ENCODE measurements at regions not wholly inside any gene's neighbourhood (a gene's known extent, or its start where the extent isn't known, plus 50 kb on each side); places are given as distances from the start of the nearest gene placed in this dataset.

DNA sequence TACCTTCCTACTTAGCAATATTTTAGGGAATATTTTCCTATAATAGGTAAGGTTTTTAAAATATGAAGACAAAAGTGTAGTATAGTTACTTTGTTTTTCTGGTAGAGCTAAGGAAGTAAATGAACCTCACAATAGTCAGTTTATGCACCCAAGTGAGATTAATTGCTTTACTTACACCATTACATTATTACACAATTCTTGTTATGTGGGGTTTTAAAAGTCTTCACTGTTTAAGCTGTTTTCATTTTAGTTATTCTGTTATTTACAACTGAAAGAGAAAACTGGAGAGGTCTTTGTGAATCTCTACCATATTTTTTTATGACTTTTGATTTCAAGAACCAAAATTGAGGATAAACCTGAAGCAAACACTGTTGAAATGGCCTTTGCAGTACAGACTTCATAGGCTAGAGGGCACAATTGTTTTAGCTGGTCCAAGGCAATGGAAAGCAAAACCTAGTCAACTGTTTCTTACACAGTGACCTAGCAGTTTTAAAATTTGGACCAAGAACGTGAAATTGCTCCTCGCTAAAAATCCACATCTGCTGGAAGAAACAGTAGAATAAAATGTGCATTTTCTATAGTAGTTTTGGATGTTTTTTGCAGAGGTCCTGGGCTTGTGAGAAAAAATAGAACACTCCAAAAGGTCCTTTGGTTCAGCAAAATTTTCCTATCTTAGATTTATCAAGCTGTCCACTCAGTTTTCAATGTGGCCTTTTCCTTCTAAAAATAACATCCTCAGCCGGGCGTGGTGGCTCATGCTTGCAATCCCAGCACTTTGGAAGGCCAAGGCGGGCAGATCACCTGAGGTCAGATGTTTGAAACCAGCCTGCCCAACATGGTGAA lies 66.4 kb upstream of the FER start:
- DNase-seq (ENCODE audit: low read depth, low spot score) (peak; percentile 81), FAIRE-seq (peak; percentile 89)
- Histone ChIP-seq H3K9me3 (replicated peaks; ENCODE audit: control insufficient read depth, insufficient read depth, low read length) (no peaks in the 10 kb centered on the region), H3K4me3 (replicated peaks in 1 of 3; ENCODE audit: insufficient read depth in 1 of 3, low read depth in 1 of 3, low read length in 3 of 3) (no peak overlapping the region), H3K9ac (replicated peaks; ENCODE audit: extremely low read depth, insufficient read depth, low read length) (no peak overlapping the region), H3K9me1 (replicated peaks; ENCODE audit: control insufficient read depth, extremely low read depth, insufficient read depth, low read length) (no peaks in the 10 kb centered on the region), H3K4me1 (ENCODE audit: control insufficient read depth, extremely low read depth, insufficient read depth, low read length) (no peaks in the 10 kb centered on the region), H3K27me3 (ENCODE audit: control insufficient read depth in 2 of 2, insufficient read depth in 2 of 2, low read length in 2 of 2) (no peaks in the 10 kb centered on the region), H3K36me3 (ENCODE audit: control insufficient read depth in 2 of 2, extremely low read depth in 1 of 2, insufficient read depth in 2 of 2, low read length in 2 of 2) (no peaks in the 10 kb centered on the region), H3K79me2 (ENCODE audit: control insufficient read depth, insufficient read depth, low read length) (no peaks in the 10 kb centered on the region), H3K27ac (ENCODE audit: insufficient read depth, low read depth, low read length) (no peak overlapping the region), H4K20me1 (replicated peaks; ENCODE audit: control insufficient read depth, extremely low read depth, insufficient read depth, low read length) (no peaks in the 10 kb centered on the region), H3K4me2 (ENCODE audit: insufficient read depth, low read length) (no peak overlapping the region), H2AFZ (ENCODE audit: low read depth, low read length) (peak overlapping the region; percentile 13)
- dilution Hi-C loops (cut with MboI; ENCODE audit: extremely low pct_ligation_motif_present, low sequenced_read_pairs) (no loop called here), intact Hi-C loops (cut with micrococcal nuclease) (loop anchor here (1.0 to 5.0 kb wide), 7 partner anchors 39 to 1836 kb away; no protein-coding TSS in a partner anchor)
- BruUV-seq (replicated peaks), result no TSS peak
- TF ChIP-seq POLR2A (IDR thresholded peaks at IDR 0.05; ENCODE audit: low read depth, low read length), result no peak
- TF ChIP-seq, protein P1, sequence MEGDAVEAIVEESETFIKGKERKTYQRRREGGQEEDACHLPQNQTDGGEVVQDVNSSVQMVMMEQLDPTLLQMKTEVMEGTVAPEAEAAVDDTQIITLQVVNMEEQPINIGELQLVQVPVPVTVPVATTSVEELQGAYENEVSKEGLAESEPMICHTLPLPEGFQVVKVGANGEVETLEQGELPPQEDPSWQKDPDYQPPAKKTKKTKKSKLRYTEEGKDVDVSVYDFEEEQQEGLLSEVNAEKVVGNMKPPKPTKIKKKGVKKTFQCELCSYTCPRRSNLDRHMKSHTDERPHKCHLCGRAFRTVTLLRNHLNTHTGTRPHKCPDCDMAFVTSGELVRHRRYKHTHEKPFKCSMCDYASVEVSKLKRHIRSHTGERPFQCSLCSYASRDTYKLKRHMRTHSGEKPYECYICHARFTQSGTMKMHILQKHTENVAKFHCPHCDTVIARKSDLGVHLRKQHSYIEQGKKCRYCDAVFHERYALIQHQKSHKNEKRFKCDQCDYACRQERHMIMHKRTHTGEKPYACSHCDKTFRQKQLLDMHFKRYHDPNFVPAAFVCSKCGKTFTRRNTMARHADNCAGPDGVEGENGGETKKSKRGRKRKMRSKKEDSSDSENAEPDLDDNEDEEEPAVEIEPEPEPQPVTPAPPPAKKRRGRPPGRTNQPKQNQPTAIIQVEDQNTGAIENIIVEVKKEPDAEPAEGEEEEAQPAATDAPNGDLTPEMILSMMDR (IDR thresholded peaks at IDR 0.05; ENCODE audit: extremely low read depth in 1 of 2, insufficient read depth in 1 of 2, low read depth in 1 of 2, low read length in 2 of 2), result peak; percentile 59 to 69
- ChIA-PET CTCF (interaction anchor here (0.7 to 2.6 kb wide), 30 partner anchors 10 to 1944 kb away, joined by 3 to 27 read pairs (median 4); partner anchors contain the start of gene PJA2), POLR2A (interaction anchor here (1.7 kb wide), 1 partner anchor 46 kb away, joined by 3 read pairs; no protein-coding TSS in a partner anchor)

GRCh38 chr5:108678091-108678490 lies 69.6 kb upstream of the FER start:
- no TSS peak for BruUV-seq (replicated peaks)
- H3K9ac ChIP-seq (replicated peaks; ENCODE audit: extremely low read depth, insufficient read depth, low read length), result no peak overlapping the region
- no peaks in the 10 kb centered on the region for H3K79me2 ChIP-seq (ENCODE audit: control insufficient read depth, insufficient read depth, low read length)
- H3K4me1 ChIP-seq (ENCODE audit: control insufficient read depth, extremely low read depth, insufficient read depth, low read length), result no peaks in the 10 kb centered on the region
- no peaks in the 10 kb centered on the region for H3K9me1 ChIP-seq (replicated peaks; ENCODE audit: control insufficient read depth, extremely low read depth, insufficient read depth, low read length)
- ChIA-PET POLR2A (no interaction called here), CTCF (interaction anchor here (1.0 to 1.2 kb wide), 2 partner anchors 15 to 761 kb away, joined by 3 read pairs; no protein-coding TSS in a partner anchor)
- dilution Hi-C loops (cut with MboI; ENCODE audit: extremely low pct_ligation_motif_present, low sequenced_read_pairs), result no loop called here
- H3K27ac ChIP-seq (ENCODE audit: insufficient read depth, low read depth, low read length), result no peak overlapping the region
- FAIRE-seq, result no peak
- intact Hi-C loops (cut with micrococcal nuclease), result no loop called here
- no peak for DNase-seq (ENCODE audit: low read depth, low spot score)
- TF ChIP-seq POLR2A (IDR thresholded peaks at IDR 0.05; ENCODE audit: low read depth, low read length), result no peak
- no peak for TF ChIP-seq JUN (IDR thresholded peaks at IDR 0.05; ENCODE audit: borderline replicate concordance, insufficient read depth, insufficient read length, low read depth)
- TF ChIP-seq FOS (IDR thresholded peaks at IDR 0.05; ENCODE audit: borderline replicate concordance, insufficient read depth, low read length), result no peak
- TF ChIP-seq MYC (IDR thresholded peaks at IDR 0.05; ENCODE audit: low read depth, low read length), result no peak
- no peak for TF ChIP-seq POLR2AphosphoS5 (IDR thresholded peaks at IDR 0.05; ENCODE audit: insufficient read depth, low read depth, low read length)
- TF ChIP-seq EZH2 (IDR thresholded peaks at IDR 0.05; ENCODE audit: borderline replicate concordance, low read depth, low read length, severe bottlenecking), result no peak
- TF ChIP-seq GATA2 (IDR thresholded peaks at IDR 0.05; ENCODE audit: insufficient read depth, insufficient read length, low read depth, low read length), result no peak
- TF ChIP-seq, protein P1 (IDR thresholded peaks at IDR 0.05; ENCODE audit: extremely low read depth in 1 of 2, insufficient read depth in 1 of 2, low read depth in 1 of 2, low read length in 2 of 2), result no peak
- TF ChIP-seq, protein P2, sequence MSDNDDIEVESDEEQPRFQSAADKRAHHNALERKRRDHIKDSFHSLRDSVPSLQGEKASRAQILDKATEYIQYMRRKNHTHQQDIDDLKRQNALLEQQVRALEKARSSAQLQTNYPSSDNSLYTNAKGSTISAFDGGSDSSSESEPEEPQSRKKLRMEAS (IDR thresholded peaks at IDR 0.05; ENCODE audit: insufficient read depth, insufficient read length), result no peak
- no peak overlapping the region for H3K4me3 ChIP-seq (replicated peaks in 1 of 3; ENCODE audit: insufficient read depth in 1 of 3, low read depth in 1 of 3, low read length in 3 of 3)
- no peaks in the 10 kb centered on the region for H3K27me3 ChIP-seq (ENCODE audit: control insufficient read depth in 2 of 2, insufficient read depth in 2 of 2, low read length in 2 of 2)
- no peaks in the 10 kb centered on the region for H3K36me3 ChIP-seq (ENCODE audit: control insufficient read depth in 2 of 2, extremely low read depth in 1 of 2, insufficient read depth in 2 of 2, low read length in 2 of 2)
- no peaks in the 10 kb centered on the region for H4K20me1 ChIP-seq (replicated peaks; ENCODE audit: control insufficient read depth, extremely low read depth, insufficient read depth, low read length)
- no peak overlapping the region for H3K4me2 ChIP-seq (ENCODE audit: insufficient read depth, low read length)
- H3K9me3 ChIP-seq (replicated peaks; ENCODE audit: control insufficient read depth, insufficient read depth, low read length), result no peaks in the 10 kb centered on the region
- no peak overlapping the region for H2AFZ ChIP-seq (ENCODE audit: low read depth, low read length)

All from endothelial cell of umbilical vein (primary cell).